GM19043 (cell line): ENCODE measurements at regions not wholly inside any gene's neighbourhood (a gene's known extent, or its start where the extent isn't known, plus 50 kb on each side); places are given as distances from the start of the nearest gene placed in this dataset.
"Not testable (repeated sequence)": the region's sequence is repeated elsewhere in the genome, so short reads cannot be mapped to it uniquely, and the experiment has no call there.

Experiments
- ATAC-seq: cut with Tn5 transposase; IDR thresholded peaks from one replicate; pipeline ENCODE4 v1.9.1; 2021; ENCODE audit warnings: low read depth; ENCODE audit not compliant: unreplicated experiment

DNA sequence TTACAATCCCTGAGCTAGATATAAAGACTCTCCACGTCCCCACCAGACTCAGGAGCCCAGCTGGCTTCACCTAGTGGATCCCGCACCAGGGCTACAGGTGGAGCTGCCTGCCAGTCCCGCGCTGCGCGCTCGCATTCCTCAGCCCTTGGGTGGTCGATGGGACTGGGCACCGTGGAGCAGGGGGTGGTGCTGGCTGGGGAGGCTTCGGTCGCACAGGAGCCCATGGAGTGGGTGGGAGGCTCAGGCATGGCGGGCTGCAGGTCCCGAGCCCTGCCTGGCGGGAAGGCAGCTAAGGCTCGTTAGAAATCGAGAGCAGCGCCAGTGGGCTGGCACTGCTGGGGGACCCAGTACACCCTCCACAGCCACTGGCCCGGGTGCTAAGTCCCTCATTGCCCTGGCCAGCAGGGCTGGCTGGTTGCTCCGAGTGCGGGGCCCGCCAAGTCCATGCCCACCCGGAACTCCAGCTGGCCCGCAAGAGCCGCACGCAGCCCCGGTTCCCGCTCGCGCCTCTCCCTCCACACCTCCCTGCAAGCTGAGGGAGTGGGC lies 423.7 kb downstream of the OLFM4 start:
- ATAC-seq, result not testable (repeated sequence)

DNA sequence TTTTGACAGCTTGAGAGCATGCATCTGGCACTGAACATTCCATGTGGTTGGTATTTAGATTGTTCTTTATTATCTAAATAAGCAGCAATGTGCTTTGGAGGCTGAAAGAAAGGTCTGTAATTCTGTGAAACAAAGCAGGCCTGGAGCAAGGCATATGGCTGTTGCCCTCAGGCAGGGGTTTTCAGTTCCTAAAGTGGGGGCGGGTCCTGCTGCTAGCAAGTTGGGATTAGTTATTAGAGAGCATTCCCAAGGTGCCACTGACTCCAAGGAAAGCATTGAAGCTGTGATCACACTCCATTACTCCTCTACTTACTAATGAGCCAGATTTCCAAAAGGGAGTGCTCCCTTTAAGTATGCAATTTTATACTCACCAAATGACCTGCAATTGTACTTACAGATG lies 432.2 kb downstream of the OLFM4 start:
- no peak for ATAC-seq

DNA sequence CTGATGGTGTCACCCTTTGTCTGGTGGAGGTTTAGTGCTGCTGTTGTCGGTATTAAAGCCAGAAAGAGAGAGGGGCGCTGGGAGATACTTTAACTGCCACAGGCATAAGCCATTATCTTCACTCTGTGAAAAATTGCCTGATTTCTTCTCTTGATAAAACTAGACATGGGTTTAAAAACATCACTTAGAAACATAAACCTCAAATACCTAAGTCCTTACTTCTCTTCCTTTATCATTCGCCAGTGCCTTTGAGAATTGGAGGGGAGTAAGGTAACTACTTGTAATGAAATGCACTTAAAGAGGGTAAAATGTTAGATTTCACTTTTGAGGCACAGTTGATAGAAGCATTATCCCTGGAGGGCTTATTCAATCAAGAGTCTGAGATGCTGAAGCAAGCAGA lies 434.5 kb downstream of the OLFM4 start:
- no peak for ATAC-seq

DNA sequence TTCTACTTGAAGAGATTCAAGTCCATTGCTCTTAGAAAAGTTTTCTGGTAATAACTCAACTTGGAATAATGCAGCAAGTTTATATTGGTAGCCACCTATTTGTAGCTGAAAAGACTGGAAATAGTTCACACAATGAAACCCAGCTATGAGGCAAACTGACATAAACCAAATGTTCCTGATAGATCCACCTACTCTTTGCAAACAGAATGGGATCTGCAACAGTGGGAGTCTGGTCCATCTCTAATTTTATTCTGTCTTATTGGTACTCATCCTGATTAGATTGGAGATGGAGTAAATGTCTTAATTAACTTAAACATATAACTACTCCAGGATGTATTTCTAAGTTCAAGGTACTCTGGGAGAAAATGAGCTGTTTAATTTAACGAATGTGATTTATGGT lies 438.0 kb downstream of the OLFM4 start:
- ATAC-seq, result no peak

DNA sequence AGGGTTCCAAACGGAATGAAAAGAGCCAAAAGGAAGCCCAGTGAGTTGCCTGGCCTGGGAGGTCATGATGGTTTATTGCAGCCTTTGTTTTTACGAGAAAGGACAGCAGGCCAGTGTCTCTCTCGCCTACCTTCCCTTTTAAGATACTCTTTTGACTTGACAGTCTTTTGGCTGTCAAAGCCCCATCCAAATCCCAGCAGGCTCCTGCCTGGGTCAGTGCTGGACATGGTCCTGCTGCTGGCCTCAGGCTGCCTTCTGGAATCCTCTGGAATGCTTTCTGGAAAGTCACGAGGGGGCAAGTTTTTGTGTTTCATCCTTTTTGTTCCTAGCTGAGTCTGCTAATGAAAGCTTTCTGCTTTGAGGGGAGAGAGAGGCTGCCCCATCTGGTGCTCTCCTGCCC lies 444.8 kb downstream of the OLFM4 start:
- no peak for ATAC-seq

- no peak for ATAC-seq
Observed at GRCh38 chr13:53474878-53475277, 446.3 kb downstream of the OLFM4 start.

- no peak for ATAC-seq
Observed at GRCh38 chr13:53490752-53491151, 462.1 kb downstream of the OLFM4 start.

GRCh38 chr13:53494406-53494805 lies 465.8 kb downstream of the OLFM4 start:
- no peak for ATAC-seq

DNA sequence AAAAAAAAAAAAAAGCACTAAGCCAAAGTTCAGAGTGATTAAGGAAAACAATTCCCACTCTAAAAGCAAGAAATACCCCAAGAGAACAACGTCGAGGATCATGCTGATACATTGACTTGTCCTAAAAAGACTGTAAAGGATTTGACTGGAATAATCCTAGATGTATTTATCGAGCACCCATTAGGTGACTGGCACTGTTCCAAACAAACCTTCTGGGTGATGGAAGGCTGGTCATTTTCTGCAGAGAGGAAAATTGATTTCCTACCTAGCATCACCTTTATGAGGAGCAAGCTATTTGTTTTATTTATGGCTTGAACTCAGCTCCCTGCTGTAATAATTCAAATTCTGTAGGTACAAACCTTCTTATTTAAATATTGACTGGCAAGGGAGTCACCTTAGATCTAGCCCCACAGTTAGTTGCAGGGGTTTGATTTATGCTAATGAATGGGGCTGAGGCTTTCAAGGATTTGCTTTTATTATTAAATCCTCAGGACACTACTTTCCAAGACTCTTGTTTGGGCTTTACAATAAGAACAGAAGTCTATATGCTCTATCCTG lies 471.0 kb downstream of the OLFM4 start:
- ATAC-seq, result no peak

- ATAC-seq, result no peak
Observed at GRCh38 chr13:53501387-53501786, 472.8 kb downstream of the OLFM4 start.

GRCh38 chr13:53507741-53508140 lies 479.1 kb downstream of the OLFM4 start:
- no peak for ATAC-seq

DNA sequence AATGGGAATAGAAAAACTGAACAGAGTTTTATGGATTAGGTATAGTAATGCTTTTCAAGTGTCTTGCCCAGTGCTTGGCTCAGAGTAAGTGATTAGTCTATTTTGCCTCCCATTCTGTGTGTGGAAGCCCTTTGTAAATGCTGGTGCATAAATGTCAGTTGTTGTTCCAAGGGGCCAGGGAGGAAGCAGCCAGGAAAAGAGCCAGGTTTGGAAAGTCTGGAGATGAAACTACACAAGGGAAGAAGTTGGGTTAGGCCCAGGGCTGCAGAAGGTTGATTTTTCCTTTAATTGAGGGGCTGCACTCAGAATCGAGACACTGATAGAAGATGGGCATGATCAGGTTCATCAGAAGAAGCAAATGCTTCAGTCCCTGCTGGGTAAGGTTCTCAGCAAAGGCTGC lies 484.0 kb downstream of the OLFM4 start:
- no peak for ATAC-seq

DNA sequence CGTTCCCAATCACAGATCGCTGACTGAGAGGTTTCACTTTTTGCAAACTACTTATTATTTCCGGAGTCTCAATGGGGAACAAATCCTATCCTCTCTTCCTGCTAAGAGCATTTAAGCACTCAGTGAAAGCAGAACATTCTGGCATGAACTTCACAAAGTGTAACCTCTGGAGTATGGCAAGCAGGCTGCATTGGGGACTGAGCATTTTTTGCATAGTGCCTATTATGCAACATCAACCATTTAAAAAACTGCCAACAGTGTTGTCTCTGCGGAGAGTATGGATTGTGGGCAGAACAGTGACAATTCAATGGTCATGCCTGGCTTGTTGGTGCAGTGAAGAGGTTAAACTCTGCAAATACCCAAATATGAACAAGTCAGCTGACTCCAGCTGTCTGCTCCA lies 484.6 kb downstream of the OLFM4 start:
- no peak for ATAC-seq

GRCh38 chr13:53520132-53520531 lies 491.5 kb downstream of the OLFM4 start:
- ATAC-seq, result no peak

DNA sequence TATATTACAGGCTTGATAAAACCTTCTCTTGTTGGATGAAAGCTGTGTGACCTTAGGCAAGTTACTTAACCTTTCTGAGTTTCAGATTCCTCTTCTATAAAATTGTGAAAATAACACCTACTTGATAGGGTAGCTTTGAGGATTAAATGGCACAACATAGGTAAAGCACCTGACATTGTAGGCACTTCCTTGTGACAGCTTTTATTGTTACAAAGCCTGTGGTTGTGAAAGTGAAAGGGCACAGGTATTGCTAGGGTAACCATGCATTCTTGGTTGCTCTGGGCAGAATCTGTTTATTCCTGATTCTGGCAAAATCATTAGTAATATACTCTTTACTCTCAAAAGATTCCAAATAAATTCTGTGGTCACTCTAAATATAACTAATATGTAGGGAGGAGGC lies 493.4 kb downstream of the OLFM4 start:
- no peak for ATAC-seq

GRCh38 chr13:53537586-53537985 lies 509.0 kb downstream of the OLFM4 start:
- ATAC-seq, result no peak

- no peak for ATAC-seq
Observed at GRCh38 chr13:53545340-53545941, 516.8 kb downstream of the OLFM4 start.

DNA sequence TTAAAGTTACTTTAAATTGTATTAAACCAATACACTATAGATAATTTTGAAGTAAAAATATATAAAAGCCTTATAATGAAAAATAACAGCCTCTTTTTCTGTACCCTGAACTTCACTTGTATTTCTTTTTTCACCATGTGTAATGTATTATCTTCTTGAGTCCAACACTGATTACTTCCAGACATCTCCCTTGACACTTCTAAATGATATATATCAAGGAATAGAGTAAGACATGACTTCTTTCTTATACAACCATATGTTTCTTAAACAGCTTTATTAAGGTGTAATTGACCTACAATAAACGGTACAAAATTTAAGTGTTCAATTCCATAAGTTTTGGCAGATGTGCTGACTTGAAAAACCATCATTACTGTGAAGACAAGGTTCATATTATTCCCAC lies 531.9 kb downstream of the OLFM4 start:
- ATAC-seq, result no peak

GRCh38 chr13:53562419-53562818 lies 533.8 kb downstream of the OLFM4 start:
- ATAC-seq, result no peak

DNA sequence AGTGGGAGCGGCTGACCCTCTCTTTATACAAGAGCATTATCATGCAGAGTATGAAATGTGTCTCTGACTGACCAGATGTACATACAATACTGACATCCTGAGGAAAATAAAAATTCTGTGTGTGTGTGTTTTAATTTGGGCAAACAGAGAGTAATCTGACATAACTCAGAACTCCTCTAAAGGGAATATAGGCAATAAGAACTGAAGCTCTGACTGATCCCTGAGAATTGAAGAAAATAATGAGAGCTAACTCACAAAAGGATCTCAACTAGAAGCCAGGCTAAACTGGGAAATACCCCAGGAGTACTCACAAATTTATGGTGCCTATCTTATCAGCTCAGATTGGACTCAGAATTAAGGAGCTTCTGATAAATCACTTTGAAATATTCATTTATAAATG lies 539.9 kb downstream of the OLFM4 start:
- no peak for ATAC-seq

DNA sequence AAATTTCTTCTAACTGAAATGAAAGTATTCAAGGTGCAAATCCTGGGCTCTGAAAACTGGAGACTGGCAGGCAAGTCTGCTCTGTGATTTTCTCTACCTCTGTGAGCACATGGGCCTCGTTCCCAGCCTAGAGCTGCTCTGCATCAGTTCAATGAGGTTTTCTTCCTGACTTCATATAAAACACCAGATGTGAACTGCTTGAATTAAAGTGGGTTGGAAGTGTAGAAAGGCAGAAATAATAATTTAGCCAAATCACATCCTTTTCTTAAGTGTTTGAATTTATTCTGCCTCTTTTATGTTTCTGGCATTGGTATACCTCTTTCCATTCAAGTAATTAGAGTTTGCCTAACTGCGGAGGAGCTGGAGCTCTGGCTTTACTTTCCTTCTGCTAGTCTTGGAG lies 540.8 kb downstream of the OLFM4 start:
- no peak for ATAC-seq

DNA sequence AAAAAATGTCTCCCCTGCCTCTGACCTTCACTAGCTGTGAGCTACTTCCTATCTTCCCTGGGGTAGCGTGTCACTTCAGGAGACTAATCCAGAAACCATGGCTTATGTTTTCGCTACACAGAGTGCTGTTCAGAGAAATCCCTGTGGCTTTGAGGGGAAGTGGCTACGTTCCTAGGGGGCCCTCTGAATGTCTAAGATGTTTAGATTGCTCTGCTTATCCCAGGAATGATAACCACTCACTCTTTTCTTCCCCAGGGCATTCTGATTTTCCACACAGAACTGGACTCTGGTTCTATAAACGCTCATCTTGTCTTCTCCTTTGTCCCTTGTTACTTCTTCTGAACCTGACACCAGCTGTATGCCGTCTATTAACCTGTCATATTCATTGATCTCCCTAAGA lies 572.5 kb downstream of the OLFM4 start:
- ATAC-seq, result no peak

GRCh38 chr13:53605326-53605725 lies 576.7 kb downstream of the OLFM4 start:
- ATAC-seq, result no peak
